ENCODE measurements at regions not wholly inside any gene's neighbourhood (a gene's known extent, or its start where the extent isn't known, plus 50 kb on each side); places are given as distances from the start of the nearest gene placed in this dataset.
A peak's percentile ranks its signal among the peaks of the same experiment; 100 is the strongest.

DNA sequence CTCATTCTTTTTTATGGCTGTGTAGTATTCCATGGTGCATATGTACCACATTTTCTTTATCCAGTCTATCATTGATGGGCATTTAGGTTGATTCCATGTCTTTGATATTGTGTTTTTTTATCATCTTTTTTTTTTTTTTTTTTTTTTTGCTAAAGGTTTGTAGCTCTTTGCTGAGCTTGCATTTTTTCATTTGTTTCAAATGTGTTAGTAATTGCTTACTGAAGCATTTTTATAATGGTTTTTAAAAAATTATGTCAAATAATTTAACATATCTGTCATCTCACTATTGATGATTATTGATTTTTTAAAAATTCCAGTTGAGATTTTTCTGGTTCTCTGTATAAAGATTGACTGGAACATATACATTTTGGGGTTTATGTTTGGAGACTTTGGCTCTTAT is 934.6 kb downstream of the TUSC7 start:
- no peak for FAIRE-seq
- TF ChIP-seq, protein P1, sequence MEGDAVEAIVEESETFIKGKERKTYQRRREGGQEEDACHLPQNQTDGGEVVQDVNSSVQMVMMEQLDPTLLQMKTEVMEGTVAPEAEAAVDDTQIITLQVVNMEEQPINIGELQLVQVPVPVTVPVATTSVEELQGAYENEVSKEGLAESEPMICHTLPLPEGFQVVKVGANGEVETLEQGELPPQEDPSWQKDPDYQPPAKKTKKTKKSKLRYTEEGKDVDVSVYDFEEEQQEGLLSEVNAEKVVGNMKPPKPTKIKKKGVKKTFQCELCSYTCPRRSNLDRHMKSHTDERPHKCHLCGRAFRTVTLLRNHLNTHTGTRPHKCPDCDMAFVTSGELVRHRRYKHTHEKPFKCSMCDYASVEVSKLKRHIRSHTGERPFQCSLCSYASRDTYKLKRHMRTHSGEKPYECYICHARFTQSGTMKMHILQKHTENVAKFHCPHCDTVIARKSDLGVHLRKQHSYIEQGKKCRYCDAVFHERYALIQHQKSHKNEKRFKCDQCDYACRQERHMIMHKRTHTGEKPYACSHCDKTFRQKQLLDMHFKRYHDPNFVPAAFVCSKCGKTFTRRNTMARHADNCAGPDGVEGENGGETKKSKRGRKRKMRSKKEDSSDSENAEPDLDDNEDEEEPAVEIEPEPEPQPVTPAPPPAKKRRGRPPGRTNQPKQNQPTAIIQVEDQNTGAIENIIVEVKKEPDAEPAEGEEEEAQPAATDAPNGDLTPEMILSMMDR (IDR thresholded peaks at IDR 0.05; ENCODE audit: insufficient read depth, missing control alignments): no peak
- DNase-seq (ENCODE audit: insufficient read length, low spot score): no peak

DNA sequence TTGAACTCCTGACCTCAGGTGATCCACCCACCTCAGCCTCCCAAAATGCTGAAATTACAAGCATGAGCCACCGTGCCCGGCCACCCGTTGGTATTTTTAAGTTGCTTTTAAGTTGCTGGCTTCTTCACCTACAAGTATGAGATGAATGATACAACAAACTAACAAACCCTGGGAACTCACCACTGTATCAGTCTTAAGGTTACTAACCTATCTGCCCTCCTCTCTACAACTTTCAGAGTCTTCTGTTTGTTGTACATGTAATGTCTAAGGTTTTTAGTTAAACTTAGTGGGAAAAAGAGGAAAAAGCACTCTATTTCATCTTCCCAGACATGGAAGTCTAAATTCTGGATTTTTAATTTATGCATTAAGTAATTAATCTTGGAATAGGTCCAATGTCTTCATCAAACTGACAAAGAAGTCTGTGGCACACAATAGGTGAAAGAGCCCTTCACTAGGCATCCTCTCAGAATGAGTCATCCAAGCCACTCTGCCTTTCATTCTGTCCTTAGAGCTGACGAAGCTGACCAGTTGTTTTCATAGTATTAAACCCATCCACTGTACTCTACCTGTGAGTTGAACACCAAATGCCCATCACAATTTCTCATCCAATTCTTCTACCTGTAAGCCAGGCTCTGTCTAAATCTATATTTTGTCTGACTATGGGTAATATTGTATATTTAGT is 936.1 kb downstream of the TUSC7 start:
- TF ChIP-seq, protein P1 (IDR thresholded peaks at IDR 0.05; ENCODE audit: insufficient read depth, missing control alignments): no peak
- no peak for DNase-seq (ENCODE audit: insufficient read length, low spot score)
- FAIRE-seq: no peak

DNA sequence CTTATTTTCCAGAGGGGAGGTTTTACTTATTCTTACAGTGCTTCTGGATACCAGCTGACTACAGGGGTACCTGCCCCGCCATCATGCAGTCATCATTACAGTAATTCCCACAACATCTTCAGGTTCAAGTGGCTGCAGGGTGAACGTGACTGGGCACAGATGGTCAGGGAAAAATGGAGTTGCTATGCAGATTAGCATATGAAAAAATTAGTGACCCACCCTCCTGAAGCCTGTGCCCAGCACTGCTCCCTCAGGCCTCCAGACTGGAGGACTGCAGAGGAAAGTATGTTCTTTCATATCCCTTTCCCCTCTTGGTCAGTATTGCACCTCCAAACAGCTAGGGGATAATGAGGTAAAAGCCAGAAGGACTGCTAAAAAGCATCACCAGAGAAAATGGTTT is 937.9 kb downstream of the TUSC7 start:
- no peak for FAIRE-seq
- DNase-seq (ENCODE audit: insufficient read length, low spot score): no peak
- TF ChIP-seq, protein P1 (IDR thresholded peaks at IDR 0.05; ENCODE audit: insufficient read depth, missing control alignments): no peak

DNA sequence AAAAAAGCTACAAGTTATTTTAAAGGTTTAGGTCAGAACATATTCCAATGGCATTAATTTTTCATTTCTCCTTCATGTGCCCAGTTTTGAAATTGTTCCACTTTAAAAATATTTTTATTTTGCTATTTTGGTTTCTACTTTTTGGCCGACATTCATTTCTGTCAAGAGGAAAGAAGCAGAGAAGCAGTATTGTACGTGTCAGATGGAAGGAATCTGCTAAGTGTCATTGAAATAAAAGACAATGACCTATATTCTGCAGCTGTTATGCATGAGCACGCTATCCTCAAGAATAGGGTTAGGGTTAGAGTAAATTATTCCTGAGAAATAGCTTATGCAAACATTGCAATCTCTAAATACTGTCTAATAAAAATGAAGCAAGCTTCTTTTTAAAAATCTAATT is 941.7 kb downstream of the TUSC7 start:
- FAIRE-seq: no peak
- DNase-seq (ENCODE audit: insufficient read length, low spot score): no peak
- TF ChIP-seq, protein P1 (IDR thresholded peaks at IDR 0.05; ENCODE audit: insufficient read depth, missing control alignments): no peak

DNA sequence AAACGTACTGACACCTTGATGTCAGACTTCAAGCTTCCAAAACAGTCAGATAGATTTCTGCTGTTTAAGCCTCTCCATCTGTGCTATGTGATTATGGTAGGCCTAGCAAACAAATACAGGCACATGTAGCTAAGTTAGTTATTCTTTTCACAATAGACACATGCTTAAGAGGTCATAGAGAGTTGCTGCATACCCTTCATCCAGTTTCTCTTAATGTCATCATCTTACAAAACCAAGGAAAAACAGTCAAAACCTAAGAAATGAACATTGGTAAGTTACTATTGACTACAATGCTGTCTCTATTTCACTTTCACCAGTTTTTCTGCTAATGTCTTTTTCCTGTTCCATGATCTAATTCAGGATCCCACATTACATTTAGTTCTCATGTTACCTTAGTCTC is 946.8 kb downstream of the TUSC7 start:
- TF ChIP-seq, protein P1 (IDR thresholded peaks at IDR 0.05; ENCODE audit: insufficient read depth, missing control alignments): no peak
- FAIRE-seq (peak; percentile 66), DNase-seq (ENCODE audit: insufficient read length, low spot score) (no peak)

DNA sequence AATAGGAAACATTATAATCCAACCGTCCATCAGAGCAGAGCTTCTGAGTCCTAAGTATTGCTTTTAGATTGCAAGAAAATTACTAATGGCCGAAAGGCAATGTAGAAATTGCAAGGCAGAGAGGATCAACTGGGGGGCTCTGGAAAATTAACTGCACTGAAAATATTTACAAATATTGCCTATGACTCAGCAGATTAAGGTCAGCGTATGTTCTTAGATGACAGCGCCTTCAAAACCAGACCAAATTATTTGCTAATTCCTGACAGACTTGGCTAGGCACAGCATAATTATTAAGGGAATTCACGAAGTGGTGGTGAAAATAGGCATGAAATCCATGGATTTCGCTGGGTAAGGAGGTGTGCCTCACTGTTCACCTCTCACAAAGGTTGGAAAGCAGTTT is 947.7 kb downstream of the TUSC7 start:
- FAIRE-seq (no peak), DNase-seq (ENCODE audit: insufficient read length, low spot score) (no peak)
- TF ChIP-seq, protein P1 (IDR thresholded peaks at IDR 0.05; ENCODE audit: insufficient read depth, missing control alignments): no peak

DNA sequence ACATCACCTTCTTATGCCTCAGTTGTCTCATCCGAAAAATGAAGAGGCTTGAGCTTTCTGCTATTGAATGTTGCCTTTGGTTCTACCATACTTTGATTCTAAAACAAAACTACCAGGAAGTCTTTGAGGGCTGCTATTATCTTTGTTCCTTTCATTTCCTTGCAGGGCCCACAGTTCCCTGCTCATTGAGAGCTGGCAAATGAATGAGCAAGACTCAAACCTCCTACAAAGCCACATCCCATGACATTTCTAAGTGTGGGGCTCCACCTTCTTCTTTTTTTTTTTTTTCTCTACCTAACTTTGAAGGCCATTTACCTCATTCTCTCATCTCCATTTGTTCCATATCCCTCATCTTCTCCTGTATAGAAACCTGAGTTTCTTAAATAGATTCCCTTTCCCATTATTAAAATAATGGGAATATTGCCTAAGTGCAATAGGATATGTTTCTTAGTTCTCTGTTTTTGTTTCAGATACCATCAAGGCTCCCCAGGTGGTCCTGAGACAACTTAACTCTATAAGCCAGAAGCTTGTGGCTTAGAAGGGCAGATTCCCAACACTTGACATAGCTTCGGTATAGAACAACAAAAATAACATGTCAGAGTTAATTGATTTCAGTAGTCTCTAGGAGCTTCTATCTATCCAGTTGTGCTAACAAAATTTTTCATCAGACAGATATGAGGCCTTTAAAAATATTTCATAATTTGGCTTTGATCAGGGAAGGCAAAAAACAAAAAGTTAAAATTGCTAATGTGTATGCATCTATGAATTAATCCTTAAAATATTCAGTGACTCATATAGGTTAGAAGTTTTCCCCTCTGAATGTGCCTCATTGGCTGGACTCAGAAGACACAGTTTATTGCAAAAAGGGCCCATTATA is 951.6 kb downstream of the TUSC7 start:
- TF ChIP-seq, protein P1 (IDR thresholded peaks at IDR 0.05; ENCODE audit: insufficient read depth, missing control alignments): no peak
- FAIRE-seq: no peak
- DNase-seq (ENCODE audit: insufficient read length, low spot score): no peak
